ENCODE measurements at regions not wholly inside any gene's neighbourhood (a gene's known extent, or its start where the extent isn't known, plus 50 kb on each side); places are given as distances from the start of the nearest gene placed in this dataset.

DNA sequence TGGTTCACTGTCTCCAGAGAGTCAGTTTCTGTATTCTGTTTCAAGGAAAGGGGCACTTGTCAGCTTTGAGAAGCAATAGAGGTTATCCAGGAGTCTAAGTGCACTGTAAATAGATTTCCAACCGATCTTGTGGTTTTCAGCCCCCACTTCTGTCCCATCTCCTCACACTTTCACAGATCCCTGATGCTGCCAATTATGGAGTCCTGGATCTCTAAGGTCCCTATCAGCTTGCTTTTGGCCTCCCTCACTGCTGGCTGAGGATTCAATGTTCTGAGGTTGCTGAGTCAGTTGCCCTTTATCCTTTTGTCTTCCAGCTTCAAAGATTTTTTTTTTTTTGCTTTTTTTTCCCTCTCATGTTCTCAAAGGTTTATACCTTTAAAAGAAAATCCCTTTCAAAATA, 98.4 kb downstream of the DIRAS3 start:
- TF ChIP-seq, protein P1, sequence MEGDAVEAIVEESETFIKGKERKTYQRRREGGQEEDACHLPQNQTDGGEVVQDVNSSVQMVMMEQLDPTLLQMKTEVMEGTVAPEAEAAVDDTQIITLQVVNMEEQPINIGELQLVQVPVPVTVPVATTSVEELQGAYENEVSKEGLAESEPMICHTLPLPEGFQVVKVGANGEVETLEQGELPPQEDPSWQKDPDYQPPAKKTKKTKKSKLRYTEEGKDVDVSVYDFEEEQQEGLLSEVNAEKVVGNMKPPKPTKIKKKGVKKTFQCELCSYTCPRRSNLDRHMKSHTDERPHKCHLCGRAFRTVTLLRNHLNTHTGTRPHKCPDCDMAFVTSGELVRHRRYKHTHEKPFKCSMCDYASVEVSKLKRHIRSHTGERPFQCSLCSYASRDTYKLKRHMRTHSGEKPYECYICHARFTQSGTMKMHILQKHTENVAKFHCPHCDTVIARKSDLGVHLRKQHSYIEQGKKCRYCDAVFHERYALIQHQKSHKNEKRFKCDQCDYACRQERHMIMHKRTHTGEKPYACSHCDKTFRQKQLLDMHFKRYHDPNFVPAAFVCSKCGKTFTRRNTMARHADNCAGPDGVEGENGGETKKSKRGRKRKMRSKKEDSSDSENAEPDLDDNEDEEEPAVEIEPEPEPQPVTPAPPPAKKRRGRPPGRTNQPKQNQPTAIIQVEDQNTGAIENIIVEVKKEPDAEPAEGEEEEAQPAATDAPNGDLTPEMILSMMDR (IDR thresholded peaks at IDR 0.05), result no peak
- H3K79me2 ChIP-seq, result no peaks in the 10 kb centered on the region
- no peak overlapping the region for H3K9ac ChIP-seq
- H2AFZ ChIP-seq, result no peak overlapping the region
- H3K27me3 ChIP-seq (ENCODE audit: control insufficient read depth, insufficient read depth, low read length), result no peaks in the 10 kb centered on the region
- no peak overlapping the region for H3K4me2 ChIP-seq (ENCODE audit: low read length)
- H3K9me3 ChIP-seq (ENCODE audit: control insufficient read depth, low read length), result no peaks in the 10 kb centered on the region
- H3K27ac ChIP-seq, result no peak overlapping the region
- H3K36me3 ChIP-seq (ENCODE audit: control insufficient read depth, insufficient read depth, low read length), result no peaks in the 10 kb centered on the region
- no peak overlapping the region for H3K4me3 ChIP-seq (ENCODE audit: low read depth, low read length)
- peaks cover 4% of the 10 kb centered on the region for H3K4me1 ChIP-seq

DNA sequence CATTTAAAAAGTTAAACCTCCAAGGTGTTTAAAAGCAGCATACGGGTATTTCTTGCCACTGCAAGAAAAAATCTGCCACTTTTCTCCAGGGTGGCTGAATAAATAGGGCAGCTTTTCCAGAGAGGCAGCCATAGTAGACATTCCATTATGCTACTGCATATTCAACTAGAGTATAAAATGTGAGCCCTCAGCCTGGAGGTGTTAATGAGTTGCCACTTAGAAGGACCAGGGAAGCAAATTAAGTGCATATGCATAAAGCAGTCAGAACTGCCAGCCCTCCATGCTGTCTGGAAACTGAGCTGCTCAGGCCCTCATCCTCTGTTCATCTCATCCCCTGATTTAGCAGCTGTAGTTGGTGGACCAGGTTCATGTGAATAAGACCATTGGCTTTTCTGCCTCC, 99.4 kb downstream of the DIRAS3 start:
- H3K27me3 ChIP-seq (ENCODE audit: control insufficient read depth, insufficient read depth, low read length), result no peaks in the 10 kb centered on the region
- H3K9ac ChIP-seq, result no peak overlapping the region
- H3K9me3 ChIP-seq (ENCODE audit: control insufficient read depth, low read length), result no peaks in the 10 kb centered on the region
- no peak overlapping the region for H3K4me3 ChIP-seq (ENCODE audit: low read depth, low read length)
- H3K4me2 ChIP-seq (ENCODE audit: low read length), result no peak overlapping the region
- H2AFZ ChIP-seq, result no peak overlapping the region
- H3K79me2 ChIP-seq, result no peaks in the 10 kb centered on the region
- H3K27ac ChIP-seq, result no peak overlapping the region
- H3K4me1 ChIP-seq, result peaks cover 6% of the 10 kb centered on the region
- H3K36me3 ChIP-seq (ENCODE audit: control insufficient read depth, insufficient read depth, low read length), result no peaks in the 10 kb centered on the region
- TF ChIP-seq, protein P1 (IDR thresholded peaks at IDR 0.05), result no peak

DNA sequence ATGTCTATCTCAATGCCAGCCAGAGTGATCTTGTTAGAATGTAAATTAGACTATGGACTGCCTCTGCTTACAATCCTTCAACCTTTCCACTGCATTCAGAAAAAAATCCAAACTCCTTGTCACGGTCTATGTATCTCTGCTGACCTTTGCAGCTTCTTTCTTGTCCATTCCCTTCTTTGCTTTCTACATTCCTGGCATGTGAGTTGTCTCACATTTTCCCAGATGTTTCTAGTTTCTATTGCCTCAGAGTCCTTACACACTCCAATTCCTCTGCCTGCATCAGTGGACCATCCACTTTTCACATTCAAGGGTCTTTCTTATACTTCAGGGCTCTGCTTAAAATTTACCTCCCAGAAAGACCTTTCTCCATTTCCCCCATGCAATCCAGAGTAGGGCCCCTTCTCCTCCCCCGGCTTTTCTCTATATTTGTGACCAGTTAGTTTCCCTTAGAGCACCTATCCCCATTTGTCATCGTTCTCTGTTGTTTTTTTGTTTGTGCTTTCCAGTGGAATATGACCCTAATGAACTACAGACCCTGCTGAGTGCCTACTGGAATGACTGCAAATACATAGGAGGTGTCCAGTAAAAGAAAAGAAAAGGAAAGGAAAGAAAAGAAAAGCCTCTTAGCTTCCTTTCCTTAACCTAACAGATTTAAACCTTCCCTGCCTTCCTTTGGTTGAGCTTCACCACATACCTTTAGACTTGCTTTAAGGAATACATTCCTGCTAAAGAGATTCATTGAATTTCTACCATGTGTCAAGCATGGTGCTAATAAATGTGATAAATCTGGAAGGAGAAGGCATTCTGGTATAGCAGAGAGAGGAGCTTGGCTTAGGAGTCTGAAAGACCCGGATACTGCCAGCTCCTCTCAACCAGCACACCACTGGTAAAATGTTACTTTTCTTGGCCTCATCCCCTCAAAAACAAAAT, 102.0 kb downstream of the DIRAS3 start:
- Histone ChIP-seq H2AFZ (peak overlapping the region; percentile 28), H3K9me3 (ENCODE audit: control insufficient read depth, low read length) (no peaks in the 10 kb centered on the region), H3K4me3 (ENCODE audit: low read depth, low read length) (no peak overlapping the region), H3K79me2 (no peaks in the 10 kb centered on the region), H3K9ac (no peak overlapping the region), H3K4me1 (peaks cover 10% of the 10 kb centered on the region), H3K4me2 (ENCODE audit: low read length) (no peak overlapping the region), H3K36me3 (ENCODE audit: control insufficient read depth, insufficient read depth, low read length) (no peaks in the 10 kb centered on the region), H3K27ac (peak overlapping the region; percentile 36), H3K27me3 (ENCODE audit: control insufficient read depth, insufficient read depth, low read length) (no peaks in the 10 kb centered on the region)
- TF ChIP-seq, protein P1 (IDR thresholded peaks at IDR 0.05), result no peak

DNA sequence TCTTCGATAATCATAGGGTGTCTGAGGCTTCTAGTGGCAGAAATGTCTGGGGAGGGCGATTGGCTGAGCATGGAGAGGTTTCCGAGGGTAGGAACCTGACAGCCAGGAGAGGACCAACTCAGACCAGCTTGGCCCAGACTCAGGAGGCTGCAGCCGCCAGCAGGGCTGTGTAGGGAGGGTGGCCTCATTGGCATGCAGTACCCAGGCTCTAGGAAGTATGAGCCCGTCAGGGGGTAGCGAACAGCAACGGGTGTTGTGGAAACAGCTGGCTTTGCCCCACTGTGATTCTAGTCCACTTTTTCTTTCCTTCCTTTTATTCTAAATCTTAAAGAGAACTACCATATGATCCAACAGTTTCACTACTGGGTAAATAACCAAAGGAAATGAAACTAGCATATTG, 103.3 kb downstream of the DIRAS3 start:
- H3K79me2 ChIP-seq, result no peaks in the 10 kb centered on the region
- peaks cover 10% of the 10 kb centered on the region for H3K4me1 ChIP-seq
- no peaks in the 10 kb centered on the region for H3K9me3 ChIP-seq (ENCODE audit: control insufficient read depth, low read length)
- no peak overlapping the region for H3K4me3 ChIP-seq (ENCODE audit: low read depth, low read length)
- H3K9ac ChIP-seq, result no peak overlapping the region
- no peaks in the 10 kb centered on the region for H3K27me3 ChIP-seq (ENCODE audit: control insufficient read depth, insufficient read depth, low read length)
- TF ChIP-seq, protein P1 (IDR thresholded peaks at IDR 0.05), result no peak
- H2AFZ ChIP-seq, result peak overlapping the region; percentile 19
- no peak overlapping the region for H3K27ac ChIP-seq
- no peaks in the 10 kb centered on the region for H3K36me3 ChIP-seq (ENCODE audit: control insufficient read depth, insufficient read depth, low read length)
- no peak overlapping the region for H3K4me2 ChIP-seq (ENCODE audit: low read length)

All from parathyroid adenoma (tissue), 2 donors.